HG02870 (cell line): ENCODE measurements at regions not wholly inside any gene's neighbourhood (a gene's known extent, or its start where the extent isn't known, plus 50 kb on each side); places are given as distances from the start of the nearest gene placed in this dataset.

Experiments
- ATAC-seq: cut with Tn5 transposase; IDR thresholded peaks from one replicate; pipeline ENCODE4 v1.9.1; 2021; ENCODE audit warnings: mild to moderate bottlenecking, moderate library complexity; ENCODE audit not compliant: unreplicated experiment

GRCh38 chr9:38229504-38230155 is 160.6 kb upstream of the SHB start:
- no peak for ATAC-seq

DNA sequence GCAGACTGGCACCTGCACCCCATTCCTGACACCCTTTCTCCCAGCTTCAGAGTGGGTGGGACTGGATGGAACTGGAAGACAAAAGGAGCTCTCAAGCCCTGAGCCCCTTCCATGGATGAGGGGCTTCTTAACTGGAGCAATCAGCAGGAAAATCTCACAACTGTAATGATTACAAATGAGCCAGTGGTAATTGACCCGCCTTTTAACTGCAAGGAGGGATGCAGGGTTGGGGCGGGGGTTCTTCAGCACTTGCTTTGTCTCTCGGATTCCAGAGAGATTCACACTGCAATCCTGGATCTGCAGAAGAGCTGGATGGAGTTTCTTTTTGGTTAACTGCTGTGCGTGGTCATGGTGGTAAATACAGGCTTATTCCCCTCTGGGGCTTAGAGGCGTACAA is 160.1 kb upstream of the SHB start:
- no peak for ATAC-seq

DNA sequence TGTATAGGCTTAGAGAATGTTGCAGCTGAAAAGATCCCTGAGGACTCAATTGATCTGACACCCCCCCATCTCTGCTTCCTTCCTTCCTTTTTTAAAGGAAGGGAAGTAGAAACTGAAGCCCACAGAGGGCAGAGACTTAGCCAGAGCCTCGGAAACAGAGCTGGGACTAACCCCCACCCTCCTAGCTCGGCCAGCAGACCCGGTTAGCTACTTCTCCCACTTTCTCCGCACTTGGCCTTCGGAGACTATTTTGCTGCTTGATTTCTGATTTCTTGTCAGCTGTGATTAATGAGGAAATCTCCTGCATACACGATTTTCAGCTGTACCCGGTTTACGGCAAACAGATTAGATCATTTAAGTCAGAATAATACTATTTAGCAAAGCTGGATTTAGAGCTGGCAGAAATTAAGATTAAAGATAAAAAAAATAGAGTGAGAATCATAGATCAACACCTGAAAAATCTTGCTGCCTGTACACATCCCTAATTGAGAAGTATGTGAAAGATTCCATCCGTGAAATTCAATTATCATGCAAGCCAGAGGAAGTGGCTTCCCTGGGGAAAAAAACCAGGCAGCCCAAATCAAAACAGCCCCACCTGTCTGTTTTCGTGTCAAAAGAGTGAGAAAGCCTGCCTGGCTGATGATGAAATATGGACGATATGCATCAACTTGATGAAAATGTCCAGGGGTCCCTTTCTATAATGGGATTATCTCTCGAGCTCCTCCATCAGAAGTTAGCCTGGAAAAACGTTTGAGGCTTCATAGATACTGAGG is 159.5 kb upstream of the SHB start:
- no peak for ATAC-seq

- no peak for ATAC-seq
Observed at GRCh38 chr9:38227656-38228055, 158.6 kb upstream of the SHB start.

- no peak for ATAC-seq
Observed at GRCh38 chr9:38227061-38227540, 158.1 kb upstream of the SHB start.

DNA sequence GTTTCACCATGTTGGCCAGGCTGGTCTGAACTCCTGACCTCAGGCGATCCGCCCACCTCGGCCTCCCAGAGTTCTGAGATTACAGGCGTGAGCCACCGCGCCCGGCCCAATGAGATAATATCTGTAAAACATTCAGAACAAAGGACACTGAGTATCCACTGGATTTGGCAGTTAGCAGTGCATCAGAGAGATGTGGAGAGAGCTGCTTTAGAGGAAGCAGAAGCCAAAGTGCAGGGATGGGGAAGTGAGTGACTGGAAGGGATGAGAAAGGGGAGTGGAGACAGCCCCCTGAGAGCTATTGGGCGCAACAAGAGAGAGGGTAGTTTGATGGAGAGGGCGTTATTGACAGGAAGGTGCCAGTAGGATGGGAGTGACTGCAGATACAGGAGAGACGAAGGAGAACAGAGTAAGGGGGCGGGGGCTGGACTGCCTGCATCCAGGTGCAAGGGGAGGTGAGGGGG is 157.5 kb upstream of the SHB start:
- ATAC-seq: no peak

GRCh38 chr9:38224941-38225340 is 155.9 kb upstream of the SHB start:
- no peak for ATAC-seq

DNA sequence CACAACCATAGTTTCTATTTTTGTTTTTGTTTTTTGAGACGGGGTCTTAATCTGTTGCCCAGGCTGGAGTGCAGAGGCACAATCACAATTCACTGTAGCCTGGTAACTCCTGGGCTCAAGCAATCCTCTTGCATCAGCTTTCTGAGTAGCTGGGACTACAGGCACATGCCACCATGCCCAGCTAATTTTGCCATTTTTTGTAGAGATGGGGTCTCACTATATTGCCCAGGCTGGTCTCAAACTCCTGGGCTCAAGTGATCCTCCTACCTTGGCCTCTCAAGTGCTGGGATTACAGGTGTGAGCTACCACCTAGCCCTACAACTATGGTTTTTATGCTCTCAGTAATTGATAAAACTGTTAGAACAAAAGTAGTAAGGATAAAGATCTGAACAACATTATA is 147.5 kb upstream of the SHB start:
- no peak for ATAC-seq

GRCh38 chr9:38215465-38215864 is 146.4 kb upstream of the SHB start:
- no peak for ATAC-seq

DNA sequence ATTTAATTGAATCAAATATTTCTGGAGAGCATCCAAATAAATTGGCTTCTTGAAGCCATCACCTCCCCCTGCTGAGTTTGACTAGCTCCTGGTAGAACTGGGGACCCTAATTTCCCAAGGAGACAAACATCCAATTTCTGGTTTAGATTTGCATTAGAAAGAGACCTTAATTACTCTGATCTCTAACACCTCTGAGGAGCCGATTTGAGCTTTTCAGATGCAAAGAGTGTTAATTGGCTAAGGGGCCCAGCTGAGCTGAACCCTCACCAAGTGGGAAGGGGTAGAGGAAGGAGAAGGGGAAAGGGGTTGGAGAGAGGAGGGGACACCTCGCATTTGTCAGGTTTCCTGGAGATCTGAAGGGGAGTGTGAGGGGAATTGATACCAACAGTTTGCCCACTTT is 145.4 kb upstream of the SHB start:
- no peak for ATAC-seq

DNA sequence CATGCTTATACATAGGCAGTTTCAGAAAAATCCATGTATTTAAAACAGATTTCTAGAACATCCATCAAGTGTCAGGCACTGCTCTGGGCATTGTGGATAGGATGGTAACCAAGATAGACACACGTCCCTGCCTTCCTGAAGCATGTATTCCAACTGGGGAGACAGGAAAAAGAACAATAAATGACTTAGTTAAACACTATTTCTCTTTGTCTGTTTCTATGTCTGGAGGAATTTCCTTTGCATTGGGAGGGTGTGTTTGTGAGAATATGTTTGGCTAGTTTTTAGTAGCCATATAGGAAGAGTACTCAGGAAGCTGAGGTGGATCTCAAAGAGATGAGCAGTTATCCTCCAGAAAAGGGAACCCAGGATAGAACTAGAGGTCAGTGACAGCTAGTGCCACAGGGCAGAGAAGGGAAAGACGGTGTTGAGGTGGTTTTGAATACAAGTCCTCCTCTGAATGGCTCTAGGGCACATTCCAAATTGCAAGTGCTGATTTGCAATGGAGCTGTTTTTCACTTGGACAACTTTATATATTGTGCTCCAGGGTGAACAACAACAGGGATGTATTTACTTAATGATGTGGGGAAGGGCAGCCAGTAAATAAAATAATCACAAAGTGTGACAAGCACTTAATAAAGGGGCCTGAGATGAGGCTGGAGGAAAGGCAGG is 144.7 kb upstream of the SHB start:
- ATAC-seq: no peak

GRCh38 chr9:38212016-38212415 is 143.0 kb upstream of the SHB start:
- ATAC-seq: no peak

GRCh38 chr9:38211002-38211401 is 142.0 kb upstream of the SHB start:
- ATAC-seq: no peak

DNA sequence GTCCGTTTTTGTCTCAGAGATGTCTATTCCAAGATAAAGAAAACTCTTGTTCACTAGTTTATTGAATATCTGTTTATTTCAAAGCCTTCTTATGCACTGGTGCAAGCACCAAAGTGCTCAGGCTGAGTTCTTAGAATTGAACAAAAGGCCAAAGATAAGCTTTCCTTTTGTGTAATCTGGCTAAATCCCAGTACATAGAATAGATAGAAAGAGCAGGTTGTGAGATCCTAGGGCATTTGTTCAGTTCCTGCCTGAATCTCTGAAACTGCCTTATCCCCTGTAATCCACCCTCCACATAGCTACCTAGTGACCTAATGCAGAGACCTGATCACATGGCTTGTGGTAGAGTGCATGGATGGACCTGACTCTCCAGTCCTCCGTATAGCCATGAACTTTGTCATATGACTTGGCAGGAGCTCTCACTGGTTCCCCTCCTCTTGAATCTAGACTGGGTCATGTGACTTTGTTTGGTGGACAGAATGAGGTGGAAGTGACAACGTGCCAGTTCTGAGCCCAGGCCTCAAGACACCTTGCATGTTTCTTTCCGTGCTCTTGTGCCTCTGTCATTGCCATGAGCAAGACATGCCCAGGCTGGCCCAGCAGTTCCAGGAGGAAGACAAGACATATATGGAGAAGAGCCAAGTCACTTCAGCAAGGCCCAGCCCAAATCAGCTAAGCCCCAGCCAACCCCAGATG is 139.3 kb upstream of the SHB start:
- no peak for ATAC-seq

DNA sequence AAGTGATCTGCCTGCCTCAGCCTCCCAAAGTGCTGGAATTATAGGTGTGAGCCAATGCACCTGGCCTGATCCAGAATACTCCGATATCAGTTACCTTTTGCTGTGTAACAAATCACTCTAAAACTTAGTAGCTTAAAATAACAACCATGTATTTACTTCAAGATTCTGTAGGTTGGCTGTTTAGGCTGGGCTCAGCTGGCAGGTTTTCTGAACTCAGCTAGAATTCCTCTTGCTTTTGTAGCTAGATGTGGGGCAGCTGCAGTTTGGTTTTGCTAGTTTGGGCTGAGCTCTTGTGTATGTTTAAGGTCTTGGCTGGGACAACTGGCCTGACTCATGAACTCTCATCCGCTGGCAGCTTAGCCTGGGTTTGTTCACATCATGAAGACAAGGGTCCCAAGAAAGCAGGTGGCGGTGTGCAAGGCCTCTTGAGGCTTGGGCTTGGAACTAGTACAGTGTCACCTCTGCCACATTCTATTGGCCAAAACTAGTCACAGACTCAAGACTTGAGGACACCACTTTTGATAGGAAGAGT is 138.3 kb upstream of the SHB start:
- no peak for ATAC-seq

DNA sequence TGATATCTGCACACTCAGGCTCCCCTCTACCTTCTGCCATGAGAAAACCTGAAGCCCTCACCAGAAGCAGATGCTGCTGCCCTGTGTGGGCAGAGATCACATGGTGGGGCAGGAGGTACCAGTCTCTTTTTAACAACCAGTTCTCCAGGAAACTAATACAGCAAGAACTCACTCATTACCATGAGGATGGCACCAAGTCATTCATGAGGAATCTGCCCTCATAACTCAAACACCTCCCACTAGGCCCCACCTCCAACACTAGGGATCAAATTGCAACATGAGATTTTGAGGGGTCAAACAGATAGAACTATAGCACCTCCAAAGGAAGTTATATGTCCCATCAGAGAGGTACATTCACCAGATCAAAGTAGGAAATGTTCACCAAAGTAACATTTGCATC is 136.3 kb upstream of the SHB start:
- ATAC-seq: no peak

DNA sequence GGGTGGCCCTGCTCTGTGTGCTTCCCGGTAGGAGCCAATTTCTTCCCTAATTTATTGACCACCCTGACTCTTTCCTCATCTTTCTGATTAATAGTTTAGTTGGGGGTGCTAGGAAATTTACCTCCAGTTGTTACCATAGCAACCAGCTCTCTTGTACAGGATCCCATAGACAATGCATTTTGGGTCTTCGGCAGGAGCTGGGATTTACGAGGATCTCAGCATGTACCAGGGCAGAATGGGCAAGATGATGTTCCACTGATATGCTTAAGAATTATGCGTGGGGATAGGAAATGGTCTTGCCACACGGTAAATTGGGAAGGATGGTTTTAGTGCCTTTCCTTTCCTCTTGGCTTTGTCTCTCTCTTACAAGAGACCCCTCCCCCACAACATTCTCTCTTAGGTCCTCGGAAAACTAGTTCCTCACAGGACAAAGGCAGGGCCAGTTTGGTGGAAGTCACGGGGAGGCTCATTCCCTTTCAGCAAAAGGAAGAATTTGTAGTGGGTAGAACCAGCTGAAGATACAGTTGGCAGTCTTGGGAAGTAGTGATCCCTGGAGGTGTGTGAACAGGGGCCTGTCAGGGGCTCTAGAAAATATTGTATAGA is 133.4 kb upstream of the SHB start:
- ATAC-seq: no peak

DNA sequence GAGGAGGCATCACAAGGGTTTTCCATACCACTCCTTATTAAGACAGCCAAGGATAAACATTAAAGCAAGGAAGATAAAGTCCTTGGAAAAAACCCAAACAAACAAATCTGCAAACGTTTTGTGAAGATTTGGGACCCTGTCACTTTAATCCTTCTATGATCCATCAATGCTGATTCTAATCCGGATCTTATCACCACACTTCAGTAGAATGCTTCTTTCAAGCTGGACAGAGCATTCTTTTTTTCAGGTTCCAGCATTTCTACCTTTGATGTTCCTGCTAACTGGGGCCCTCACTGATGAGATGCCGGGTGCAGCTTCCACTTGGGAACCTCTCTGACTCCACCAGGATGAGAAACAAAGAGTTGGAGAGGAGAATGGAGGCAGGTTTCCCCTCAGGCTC is 132.8 kb upstream of the SHB start:
- no peak for ATAC-seq

GRCh38 chr9:38200431-38200830 is 131.4 kb upstream of the SHB start:
- ATAC-seq: no peak

- no peak for ATAC-seq
Observed at GRCh38 chr9:38198140-38198539, 129.1 kb upstream of the SHB start.

GRCh38 chr9:38196714-38197113 is 127.7 kb upstream of the SHB start:
- ATAC-seq: no peak
